Stimulated activated CD8-positive, alpha-beta memory T cell treated with anti-CD3 and anti-CD28 coated beads, Interleukin-15, amount 100 ng/mL, for 24 hours (primary cell): ENCODE measurements at regions not wholly inside any gene's neighbourhood (a gene's known extent, or its start where the extent isn't known, plus 50 kb on each side); places are given as distances from the start of the nearest gene placed in this dataset.
"Not testable (repeated sequence)": the region's sequence is repeated elsewhere in the genome, so short reads cannot be mapped to it uniquely, and the experiment has no call there.

ENCODE experiments used
- DNase-seq: peaks from one replicate; pipeline ENCODE4 v3.0.0-alpha.2; 2020; ENCODE audit warnings: low read depth

DNA sequence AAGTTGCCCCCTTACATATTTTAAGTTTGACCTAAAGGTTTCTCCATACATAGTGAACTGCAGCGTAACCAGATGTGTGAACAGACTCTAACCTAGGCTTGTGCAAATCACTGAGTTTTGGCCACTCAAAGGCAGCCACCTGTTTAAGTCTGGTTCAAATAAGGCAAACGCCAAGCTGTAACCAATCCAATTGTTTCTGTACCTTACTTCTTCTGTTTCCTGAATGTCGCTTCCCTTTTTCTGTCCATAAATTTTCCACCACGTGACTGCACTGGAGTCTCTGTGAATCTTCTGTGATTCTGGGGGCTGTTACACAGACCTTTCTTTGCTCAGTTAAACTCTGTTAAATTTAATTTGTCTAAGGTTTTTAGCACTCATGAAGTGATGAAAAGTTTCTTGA, 618.8 kb downstream of the GLUD2 start:
- DNase-seq: no peak

- no peak for DNase-seq
These were observed 624.2 kb downstream of the GLUD2 start for GRCh38 chrX:121671649-121672048.

DNA sequence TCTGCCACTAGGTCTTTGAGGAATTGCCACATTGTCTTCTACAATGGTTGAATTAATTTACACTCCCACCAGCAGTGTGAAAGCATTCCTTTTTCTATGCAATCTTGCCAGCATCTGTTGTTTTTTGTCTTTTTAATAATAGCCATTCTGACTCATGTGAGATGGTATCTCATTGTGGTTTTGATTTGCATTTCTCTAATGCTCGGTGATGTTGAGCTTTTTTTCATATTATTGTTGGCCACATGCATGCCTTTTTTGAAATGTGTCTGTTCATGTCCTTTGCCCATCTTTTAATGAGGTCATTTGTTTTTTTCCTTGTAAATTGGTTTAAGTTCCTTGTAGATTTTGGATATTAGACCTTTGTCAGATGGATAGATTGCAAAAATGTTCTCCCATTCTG, 661.8 kb downstream of the GLUD2 start:
- DNase-seq: not testable (repeated sequence)

DNA sequence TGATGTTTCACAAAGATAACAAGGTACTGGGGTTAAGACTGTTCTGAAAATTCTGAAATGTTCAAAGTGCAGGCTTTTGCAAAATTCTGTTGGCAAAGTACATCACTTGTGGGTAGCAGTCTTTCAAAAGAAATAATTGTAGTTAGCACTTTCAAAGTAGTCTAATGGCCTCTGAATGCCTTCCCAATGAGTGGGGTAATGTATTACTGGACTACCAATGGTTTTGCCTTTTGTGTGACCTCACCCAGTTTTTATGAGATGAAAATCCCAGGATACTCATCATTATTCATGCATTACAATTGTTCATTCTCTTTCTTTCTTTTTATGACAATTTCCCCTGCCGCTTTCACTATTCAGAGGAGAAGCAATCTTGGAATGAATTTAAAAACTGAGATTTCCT, 686.1 kb downstream of the GLUD2 start:
- DNase-seq: no peak

GRCh38 chrX:121746105-121746504, 698.7 kb downstream of the GLUD2 start:
- DNase-seq: no peak

DNA sequence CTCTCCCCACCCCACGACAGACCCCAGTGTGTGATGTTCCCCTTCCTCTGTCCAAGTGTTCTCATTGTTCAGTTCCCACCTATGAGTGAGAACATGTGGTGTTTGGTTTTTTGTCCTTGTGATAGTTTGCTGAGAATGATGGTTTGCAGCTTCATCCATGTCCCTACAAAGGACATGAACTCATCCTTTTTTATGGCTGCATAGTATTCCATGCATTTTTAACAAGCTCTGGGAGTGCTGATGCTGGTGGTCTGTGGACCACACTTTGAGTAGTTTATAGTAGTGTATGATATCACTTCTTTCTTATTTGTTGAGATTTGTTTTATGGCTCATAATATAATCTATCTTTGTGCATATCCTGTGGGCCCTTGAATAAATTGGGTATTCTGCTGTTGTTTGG, 706.2 kb downstream of the GLUD2 start:
- not testable (repeated sequence) for DNase-seq

DNA sequence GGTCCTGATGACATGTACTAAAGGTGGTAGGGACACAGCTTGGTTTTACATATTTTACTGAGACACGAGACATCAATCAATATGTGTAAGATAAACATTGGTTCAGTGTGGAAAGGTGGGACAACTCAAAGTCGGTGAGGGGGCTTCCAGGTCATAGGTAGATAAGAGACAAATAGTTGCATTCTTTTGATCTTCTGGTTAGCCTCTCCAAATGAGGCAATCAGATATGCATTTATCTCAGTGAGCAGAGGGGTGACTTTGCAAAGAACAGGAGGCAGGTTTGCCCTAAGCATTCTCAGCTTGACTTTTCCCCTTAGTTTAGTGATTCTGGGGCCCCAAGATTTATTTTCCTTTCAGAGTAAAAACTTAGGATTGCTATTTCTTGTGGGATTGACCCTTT, 706.9 kb downstream of the GLUD2 start:
- no peak for DNase-seq

DNA sequence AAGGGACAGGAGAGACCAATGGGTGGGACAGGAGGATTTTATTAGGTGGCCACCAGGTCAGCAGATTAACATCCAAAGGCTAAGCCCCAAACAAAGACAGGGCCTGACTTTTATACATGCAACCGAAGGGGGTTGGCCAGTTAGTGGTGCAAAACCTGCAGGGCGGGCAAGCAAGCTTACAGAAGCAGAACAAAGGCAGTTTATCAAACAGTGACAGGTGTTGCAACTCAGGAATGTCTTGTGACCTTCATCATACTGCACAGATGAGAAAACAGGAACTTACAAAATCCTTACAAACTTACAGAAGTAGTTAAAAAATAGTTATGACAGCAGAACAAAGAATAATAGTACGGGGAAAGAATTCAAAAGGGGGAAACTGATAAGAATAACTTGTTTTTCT, 708.1 kb downstream of the GLUD2 start:
- no peak for DNase-seq

DNA sequence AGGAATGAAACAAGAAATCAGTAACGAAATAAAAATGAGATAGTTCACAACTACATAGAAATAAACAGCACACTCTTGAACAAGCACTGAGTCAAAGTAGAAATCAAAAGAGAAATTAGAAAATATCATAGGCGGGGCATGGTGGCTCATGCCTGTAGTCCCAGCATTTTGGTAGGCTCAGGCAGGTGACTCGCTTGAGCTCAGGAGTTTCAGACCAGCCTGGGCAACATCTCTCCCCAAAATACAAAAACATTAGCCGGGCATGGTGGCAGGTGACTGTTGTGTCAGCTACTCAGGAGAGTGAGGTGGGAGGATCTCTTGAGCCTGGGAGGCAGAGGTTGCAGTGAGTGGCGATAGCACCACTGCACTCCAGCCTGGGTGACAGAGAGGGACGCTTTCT, 714.4 kb downstream of the GLUD2 start:
- DNase-seq: no peak

DNA sequence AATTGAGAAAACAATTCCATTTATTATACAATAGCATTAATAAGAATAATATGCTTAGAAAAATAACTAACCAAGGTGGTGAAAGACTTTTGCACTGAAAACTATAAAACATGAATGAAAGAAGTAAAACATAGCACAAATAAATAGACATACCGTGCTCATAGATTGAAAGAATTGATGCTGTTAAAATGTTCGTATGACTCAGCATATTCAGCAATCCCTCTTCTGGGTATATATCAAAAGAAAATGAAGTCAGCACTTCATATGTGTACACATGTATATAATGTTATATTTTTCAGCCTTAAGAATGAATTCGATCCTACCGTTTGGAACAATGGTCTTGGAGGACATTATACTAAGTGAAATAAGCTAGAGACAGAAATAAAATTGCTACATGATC, 716.3 kb downstream of the GLUD2 start:
- DNase-seq: no peak

DNA sequence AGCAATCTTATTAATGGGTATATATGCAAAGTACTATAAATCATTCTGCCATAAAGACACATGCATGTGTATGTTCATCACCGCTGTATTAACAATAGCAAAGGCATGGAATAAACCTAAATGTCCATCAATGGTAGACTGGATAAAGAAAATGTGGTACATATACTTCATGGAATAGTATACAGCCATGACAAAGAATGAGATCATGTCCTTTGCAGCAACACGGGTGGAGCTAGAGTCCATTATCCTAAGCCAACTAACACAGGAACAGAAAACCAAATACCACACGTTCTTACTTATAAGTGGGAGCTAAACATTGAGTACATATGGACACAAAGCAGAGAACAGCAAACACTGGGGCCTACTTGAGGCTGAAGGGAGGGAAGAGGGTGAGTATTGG, 720.8 kb downstream of the GLUD2 start:
- DNase-seq: not testable (repeated sequence)

GRCh38 chrX:121781991-121782390, 734.6 kb downstream of the GLUD2 start:
- no peak for DNase-seq

GRCh38 chrX:121782544-121782943, 735.1 kb downstream of the GLUD2 start:
- no peak for DNase-seq

DNA sequence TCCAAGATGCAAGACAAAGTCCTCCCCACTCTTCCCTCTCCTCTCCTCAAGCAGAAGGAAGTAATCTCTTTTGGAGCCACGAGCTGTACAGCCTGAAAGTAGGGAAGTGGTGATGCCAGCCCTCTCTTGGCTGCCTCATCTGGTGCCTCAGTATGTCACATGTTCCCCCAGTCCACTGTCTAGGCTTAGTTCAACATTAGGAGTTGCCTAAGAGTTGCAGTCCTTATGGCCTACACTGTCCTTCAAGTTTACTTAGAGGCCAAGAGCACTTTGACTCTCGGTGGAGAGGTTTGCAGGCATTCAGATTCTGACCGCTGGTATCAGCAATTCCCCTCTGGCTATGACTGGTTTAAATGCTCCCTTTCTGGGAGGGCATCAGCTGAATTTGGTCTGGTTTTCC, 735.6 kb downstream of the GLUD2 start:
- DNase-seq: no peak

DNA sequence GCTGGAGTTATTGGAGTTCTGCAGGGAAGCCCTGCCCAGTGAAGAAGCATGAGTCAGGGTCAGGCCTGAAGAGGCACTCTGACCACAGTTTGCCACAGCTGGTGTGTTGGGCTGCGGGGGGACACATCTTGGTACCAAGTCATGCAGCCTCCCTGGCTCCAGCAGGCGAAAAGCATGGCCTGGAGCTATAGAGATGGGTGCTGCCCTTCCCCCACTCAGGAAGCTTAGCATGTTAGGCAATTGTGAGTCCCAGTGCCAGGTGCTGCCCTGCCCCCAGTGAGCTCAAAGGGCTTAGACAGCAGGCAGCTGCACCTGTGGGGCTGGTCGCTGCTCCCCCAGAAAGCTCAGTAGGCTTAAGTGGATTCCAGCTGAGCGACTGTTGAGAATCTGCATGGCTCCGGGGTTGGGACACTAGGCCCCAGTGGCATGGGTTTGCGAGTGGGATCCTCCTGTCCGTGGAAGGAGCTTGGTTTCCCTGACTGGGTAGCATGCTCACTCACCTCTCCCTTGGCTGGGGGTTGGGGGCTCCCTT, 755.5 kb downstream of the GLUD2 start:
- DNase-seq: no peak

DNA sequence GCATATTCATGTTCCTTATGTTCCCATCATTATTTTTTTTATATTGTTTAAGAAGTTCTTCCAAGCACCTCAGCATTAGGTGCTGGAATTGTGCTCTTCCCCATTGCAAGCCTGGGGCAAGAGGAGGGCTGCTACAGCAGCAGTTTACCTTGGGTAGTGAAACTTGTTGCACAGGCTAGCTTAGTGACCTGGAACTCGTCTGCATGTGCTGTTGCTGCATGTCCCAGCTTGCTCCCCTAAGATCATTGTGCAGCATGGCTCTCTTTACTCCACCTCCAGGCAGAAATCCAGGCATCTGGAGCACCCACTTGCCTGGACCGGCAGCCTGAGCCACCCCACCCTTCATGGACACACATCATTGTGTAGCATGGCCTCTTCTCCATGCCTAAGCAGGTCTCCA, 776.0 kb downstream of the GLUD2 start:
- DNase-seq: no peak

- DNase-seq: no peak
These were observed 784.2 kb downstream of the GLUD2 start for GRCh38 chrX:121831601-121832000.

DNA sequence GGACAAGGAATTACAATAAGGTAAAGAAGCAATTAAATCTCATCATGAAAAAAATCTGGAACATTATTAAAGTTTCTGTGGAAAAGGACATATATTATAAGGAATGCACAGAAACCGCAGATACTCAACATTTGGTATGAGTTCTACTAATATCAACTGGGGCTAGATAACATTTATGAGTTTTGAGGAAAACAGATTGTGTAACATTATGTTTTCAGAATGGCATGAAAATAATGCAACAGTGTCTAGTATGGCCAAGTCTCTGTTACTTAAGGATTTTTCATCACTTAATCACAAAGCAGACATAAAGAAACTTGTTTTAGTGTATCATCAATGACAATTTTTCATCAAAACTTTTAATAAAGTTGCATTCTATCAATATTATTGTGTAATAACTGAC, 785.0 kb downstream of the GLUD2 start:
- no peak for DNase-seq

GRCh38 chrX:121836000-121836399, 788.6 kb downstream of the GLUD2 start:
- no peak for DNase-seq

DNA sequence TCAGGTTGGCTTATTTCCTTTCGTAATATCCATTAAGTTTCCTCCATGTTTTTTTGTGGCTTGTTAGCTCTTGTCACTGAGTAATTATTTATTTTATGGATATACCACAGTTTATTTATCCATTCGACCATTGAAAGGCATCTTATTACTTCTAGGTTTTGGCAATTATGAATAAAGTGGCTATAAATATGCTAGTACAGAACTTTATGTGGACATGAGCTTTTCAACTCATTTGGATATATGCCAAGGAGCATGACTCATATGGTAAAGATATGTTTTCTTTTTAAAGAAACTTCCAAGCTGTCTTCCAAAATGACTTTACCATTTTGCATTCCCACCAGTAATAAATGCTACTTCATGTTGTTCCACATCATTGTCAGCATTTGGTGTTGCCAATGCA, 803.6 kb downstream of the GLUD2 start:
- DNase-seq: no peak

DNA sequence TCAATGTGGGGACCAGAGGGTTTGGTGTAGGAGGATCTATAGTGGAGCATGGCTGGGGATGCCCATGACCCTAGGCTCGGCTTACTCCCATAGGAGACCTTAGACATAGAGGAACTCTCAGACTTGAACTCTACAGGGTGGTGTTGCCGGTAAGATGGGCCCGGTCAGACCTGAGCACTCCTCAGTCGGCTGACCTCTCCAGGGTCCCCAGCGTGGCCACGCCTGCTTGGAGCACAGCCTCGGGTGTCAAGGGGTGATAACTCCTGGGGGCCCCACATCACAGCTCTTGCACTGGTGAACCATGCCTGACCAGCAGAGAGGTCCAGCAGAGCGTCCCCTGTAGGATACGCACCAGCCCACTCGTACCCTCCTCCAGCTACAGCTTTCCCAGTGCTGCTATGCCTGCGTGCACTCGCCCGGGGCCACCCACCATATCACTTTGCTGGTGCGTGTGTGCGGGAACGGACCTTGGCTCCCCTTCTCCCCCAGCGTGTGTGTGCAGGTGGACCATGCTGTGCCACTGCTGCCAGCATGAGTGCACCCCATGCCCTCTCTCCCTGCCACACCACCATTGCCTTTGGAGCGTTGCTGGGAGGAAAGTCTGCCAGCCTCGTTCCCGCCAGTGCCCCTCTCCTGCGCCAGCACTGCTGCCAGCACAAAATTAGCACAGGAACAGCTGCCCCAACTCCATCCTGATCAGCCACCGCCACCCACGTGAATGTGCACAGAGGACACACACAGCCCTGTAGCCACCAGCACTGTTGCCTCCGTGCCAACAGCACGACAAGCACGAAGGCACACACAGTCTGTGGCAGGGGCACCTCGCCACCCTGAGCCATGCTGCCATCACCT, 806.6 kb downstream of the GLUD2 start:
- DNase-seq: no peak

DNA sequence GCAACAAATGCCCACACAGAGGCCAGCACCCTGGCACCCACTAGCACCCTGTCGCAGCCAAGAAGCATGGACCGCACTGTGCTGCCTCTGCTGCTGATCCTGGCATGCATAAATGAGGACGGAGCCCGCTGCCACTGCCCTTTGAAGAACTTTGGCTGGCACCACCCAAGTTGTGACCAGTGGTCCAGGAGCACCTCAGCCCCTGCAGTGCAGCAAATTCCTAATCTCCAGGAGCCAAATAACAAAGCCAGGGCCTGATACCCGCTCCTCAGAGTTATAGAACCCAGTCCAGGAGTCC, 807.2 kb downstream of the GLUD2 start:
- no peak for DNase-seq

DNA sequence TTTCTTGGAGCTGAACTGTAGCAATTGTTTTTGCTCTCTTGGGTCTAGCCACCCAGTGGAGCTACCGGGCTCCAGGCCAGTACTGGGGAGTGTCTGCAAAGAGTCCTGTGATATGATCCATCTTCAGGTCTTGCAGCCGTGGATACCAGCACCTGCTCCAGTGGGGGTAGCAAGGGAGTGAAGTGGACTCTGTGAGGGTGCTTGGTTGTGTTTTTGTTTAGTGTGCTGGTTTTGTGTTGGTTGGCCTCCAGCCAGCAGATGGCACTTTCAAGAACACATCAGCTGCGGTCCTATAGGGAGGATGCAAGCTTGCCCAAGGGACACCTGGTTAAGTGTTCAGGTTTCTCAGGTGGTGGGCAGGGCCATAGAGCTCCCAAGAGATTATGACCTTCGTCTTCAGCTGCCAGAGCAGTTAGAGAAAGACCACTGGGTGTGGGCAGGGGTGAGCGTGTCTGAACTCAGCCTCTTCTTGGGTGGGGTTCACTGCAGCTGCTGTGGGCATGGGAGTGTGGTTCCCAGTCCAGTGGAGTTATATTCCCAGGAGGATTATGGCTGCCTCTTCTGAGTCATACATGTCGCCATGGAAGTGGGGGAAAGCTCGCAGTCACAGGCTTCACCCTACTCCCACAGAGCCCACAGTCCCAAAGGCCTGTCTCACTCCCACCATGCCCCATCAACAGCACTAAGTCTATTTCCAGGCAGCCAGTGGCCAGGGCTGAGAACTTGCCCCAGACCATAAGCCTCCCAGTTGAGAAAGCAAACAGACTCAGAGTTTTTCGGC, 811.6 kb downstream of the GLUD2 start:
- DNase-seq: no peak
